ENCODE measurements at regions not wholly inside any gene's neighbourhood (a gene's known extent, or its start where the extent isn't known, plus 50 kb on each side); places are given as distances from the start of the nearest gene placed in this dataset.
"Not testable (repeated sequence)": the region's sequence is repeated elsewhere in the genome, so short reads cannot be mapped to it uniquely, and the experiment has no call there.

GRCh38 chr12:13924286-13924685, 57.1 kb downstream of the GRIN2B start:
- DNase-seq (ENCODE audit: low read depth): no peak

DNA sequence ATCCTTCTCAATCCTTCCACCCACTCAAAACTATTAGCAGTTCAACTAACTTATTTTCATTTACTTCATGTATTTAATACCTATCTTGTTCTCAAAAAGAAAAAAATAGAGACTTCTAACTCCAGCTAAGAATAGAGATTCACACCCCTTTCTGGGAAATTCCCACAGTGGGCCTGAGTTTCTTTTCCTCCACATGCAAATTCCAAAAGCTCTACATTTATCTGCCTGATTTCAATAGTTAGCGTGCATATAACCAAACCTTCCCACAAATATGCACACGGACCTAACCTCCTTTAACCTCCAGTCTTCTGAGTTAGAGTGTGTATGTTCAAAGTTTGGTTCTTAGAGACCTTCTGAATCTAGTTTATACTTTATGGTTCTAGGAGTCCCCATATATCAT, 62.5 kb downstream of the GRIN2B start:
- DNase-seq (ENCODE audit: low read depth): no peak

- DNase-seq (ENCODE audit: low read depth): no peak
Observed at GRCh38 chr12:13915096-13915495, 66.3 kb downstream of the GRIN2B start.

- no peak for DNase-seq (ENCODE audit: low read depth)
Observed at GRCh38 chr12:13913371-13913770, 68.0 kb downstream of the GRIN2B start.

- no peak for DNase-seq (ENCODE audit: low read depth)
Observed at GRCh38 chr12:13911756-13912554, 69.4 kb downstream of the GRIN2B start.

DNA sequence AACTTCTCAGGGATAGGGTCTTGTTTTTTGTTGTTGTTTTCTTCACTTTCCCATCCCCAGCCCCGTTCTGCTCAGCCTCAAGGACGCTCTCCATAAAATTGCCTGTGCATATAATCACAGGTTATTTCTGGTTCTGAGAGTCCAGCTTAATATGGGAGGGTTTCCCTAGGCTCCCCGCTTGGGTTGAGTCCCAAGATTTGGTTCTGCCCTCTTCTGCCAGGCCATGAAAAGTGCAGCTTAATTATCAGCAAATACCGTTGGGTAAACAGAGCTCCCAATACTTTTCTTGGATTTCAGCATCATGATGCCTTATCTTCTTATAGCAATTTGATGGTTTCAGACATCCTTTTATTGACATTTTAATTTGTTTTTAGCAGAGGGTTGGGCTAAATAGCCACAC, 75.6 kb downstream of the GRIN2B start:
- DNase-seq (ENCODE audit: low read depth): no peak

DNA sequence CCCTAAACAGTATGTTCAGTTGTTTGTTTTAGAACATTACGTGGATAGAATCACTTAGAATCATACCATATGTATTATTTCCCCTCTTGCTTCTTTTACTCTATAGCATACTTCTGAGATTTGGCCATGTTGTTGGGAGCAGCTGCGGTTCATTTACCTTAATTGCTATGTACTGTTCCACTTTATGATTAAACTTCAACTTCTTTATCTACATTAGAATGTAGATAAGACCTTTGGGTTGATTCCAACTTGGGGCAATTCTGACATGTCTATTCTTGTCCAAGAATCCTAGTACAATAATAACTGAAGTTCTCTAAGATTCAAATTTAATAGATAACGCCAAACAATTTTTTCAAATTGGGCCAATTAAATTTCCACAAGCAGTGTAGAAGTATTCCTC, 80.7 kb downstream of the GRIN2B start:
- DNase-seq (ENCODE audit: low read depth): no peak

DNA sequence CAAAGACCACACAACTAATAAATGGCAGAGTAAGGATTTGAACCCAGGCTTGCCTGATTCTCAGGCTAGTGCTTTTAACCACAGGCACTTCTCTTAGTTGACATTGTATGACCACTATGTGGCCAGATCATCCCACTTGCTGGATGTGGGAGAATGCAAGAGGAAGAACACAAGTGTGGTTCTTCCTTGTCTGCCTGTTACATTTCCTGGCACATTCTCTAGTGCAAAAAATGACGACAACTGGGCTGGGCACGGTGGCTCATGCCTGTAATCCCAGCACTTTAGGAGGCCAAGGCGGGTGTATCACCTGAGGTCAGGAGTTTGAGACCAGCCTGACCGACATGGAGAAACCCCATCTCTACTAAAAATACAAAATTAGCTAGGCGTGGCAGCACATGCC, 83.0 kb downstream of the GRIN2B start:
- not testable (repeated sequence) for DNase-seq (ENCODE audit: low read depth)

DNA sequence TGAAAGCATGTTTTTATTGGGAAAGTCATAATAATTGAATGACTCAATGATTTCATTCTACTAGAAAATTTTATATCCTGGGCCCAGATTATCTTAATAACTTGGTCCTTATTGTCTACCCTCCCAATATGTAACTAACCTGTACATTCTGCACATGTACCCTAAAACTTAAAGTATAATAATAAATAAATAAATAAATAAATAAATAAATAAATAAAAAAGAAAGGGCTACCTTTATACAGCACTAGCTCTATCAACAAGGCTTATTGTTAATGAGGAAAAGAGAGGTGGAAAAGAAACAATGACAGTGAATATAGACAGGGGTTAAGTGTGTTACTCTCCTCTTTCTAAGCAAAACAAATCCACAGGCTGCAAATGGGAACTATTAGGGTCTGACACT, 83.6 kb downstream of the GRIN2B start:
- DNase-seq (ENCODE audit: low read depth): no peak

- no peak for DNase-seq (ENCODE audit: low read depth)
Observed at GRCh38 chr12:13896063-13896626, 85.3 kb downstream of the GRIN2B start.

- no peak for DNase-seq (ENCODE audit: low read depth)
Observed at GRCh38 chr12:13891902-13892301, 89.5 kb downstream of the GRIN2B start.

GRCh38 chr12:13890943-13891342, 90.5 kb downstream of the GRIN2B start:
- no peak for DNase-seq (ENCODE audit: low read depth)

GRCh38 chr12:13887779-13888388, 93.5 kb downstream of the GRIN2B start:
- no peak for DNase-seq (ENCODE audit: low read depth)

DNA sequence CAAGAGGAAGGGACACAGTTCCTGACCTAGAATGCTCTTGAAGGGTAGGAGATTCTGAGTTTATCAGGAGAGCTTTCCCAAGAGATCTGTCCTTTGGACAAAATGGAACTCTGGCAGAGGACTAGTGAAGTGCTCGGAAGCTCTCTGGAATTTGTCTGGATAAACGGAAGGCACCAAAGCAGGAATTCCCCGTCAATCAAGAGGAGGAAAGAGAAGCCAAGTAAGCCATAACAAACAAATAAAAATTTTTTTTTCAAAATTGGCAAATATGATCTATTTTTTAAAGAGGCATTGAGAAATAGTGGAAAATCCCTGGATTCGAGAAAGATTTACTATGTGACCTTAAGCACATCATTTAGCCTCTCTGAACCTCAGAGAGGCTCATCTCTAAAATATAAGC, 99.2 kb downstream of the GRIN2B start:
- DNase-seq (ENCODE audit: low read depth): no peak

- no peak for DNase-seq (ENCODE audit: low read depth)
Observed at GRCh38 chr12:13880613-13881012, 100.8 kb downstream of the GRIN2B start.

- no peak for DNase-seq (ENCODE audit: low read depth)
Observed at GRCh38 chr12:13875744-13876143, 105.7 kb downstream of the GRIN2B start.

DNA sequence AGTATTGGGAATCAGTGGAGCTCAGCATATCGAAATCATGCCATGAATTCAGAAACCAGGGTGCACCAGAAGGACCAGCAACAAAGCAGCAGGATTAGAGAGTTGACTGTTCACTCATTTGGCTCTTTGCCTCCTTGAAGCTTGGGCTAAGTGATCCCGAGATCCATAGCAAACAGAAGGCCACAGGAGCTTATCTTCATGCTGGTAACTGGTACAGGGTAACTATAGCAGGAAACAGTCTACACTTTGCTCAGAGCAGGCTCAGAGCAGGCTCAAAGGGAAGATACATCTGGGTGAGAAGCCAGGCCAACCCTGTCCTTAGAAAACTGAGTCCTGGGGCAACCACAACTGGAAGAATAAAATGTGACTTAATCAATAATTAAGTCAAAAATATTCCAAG, 111.1 kb downstream of the GRIN2B start:
- no peak for DNase-seq (ENCODE audit: low read depth)

- peak; percentile 7 for DNase-seq (ENCODE audit: low read depth)
Observed at GRCh38 chr12:13864081-13864673, 117.2 kb downstream of the GRIN2B start.

GRCh38 chr12:13857750-13858149, 123.7 kb downstream of the GRIN2B start:
- no peak for DNase-seq (ENCODE audit: low read depth)

DNA sequence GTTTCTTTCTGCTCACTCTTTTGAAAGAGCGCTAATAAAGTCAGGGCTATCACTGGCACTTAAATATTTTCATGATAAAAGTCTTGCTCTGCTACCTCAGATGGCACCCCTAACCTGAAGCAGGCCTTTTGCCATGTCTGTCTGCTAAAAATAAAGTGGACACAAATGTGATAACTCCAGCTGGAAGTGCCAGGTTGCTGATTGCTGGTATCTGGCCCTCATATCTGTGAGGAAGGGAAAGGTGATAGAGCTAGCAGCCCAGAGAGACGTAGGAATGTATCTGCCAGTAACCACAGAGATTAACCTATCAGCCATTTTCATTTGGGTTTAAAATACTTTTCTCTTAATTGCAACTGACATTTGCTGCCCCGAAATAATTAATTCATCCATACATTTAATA, 127.9 kb downstream of the GRIN2B start:
- no peak for DNase-seq (ENCODE audit: low read depth)

DNA sequence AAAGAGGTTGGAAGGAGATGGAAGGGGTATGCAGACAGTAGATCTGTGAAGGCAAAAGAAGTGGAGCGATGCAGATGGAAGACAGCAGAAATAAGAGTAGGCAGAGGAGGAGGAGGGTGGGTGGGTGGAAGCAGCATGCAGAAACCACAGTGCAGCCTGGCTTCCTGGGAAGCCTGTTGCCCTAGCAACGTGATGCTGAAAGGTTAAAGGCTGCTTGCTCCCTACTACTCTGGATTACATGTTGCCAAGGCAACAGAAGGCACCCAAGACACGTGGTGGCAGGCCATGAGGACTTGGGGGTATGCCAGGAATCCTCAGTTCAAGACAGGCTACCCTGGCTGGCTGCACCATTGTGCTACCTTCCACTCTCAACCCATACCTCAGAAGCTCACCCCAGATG, 129.6 kb downstream of the GRIN2B start:
- DNase-seq (ENCODE audit: low read depth): no peak

DNA sequence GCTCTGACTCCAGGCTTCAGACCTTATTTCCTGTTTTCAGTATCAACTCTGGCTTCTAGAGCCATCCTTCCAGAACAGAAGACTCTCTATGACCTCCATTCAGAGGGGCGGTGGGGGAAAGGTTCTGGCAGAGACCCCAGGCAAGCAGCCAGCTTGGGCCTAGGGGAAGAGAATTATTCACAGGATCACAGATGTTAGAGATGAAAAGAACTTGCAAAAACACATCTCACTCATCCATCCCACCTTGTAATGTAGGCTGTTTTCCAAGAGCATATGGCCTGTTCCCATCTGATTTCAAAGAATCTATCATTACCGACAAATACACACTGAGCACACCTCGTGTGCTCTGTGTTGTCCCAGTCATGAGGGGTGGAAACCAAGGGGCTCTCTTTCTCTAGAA, 131.9 kb downstream of the GRIN2B start:
- DNase-seq (ENCODE audit: low read depth): no peak

DNA sequence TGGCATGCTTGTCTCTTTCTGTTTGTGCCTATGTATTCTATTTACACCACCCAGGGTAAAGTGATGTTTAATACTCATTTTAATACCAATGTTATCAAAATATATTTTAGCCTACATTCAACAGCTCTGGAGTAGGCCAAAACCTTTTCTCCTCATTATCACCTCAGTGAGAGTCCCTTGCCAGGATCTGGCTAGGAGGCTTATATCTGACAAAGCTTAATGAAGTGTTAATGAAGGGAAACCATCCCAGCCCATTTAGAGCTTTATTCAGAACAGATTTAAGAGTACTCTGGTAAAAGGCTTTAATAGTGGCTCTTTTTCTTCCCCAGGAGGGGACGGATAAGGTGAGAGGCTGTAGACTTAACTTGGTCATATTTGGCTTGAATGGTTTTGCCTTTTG, 137.6 kb downstream of the GRIN2B start:
- DNase-seq (ENCODE audit: low read depth): no peak

All from GM04503 (cell line).